ENCODE measurements at regions not wholly inside any gene's neighbourhood (a gene's known extent, or its start where the extent isn't known, plus 50 kb on each side); places are given as distances from the start of the nearest gene placed in this dataset.

GRCh38 chr12:115423546-115423987 is 739.6 kb upstream of the TBX3 start:
- POLR2A ChIA-PET: no interaction called here
- dilution Hi-C loops (cut with MboI; ENCODE audit: extremely low pct_ligation_motif_present, low sequenced_read_pairs): no loop called here
- Histone ChIP-seq H2AFZ (ENCODE audit: low read depth, low read length) (no peak overlapping the region), H3K9ac (replicated peaks; ENCODE audit: extremely low read depth, insufficient read depth, low read length) (no peak overlapping the region), H3K4me2 (ENCODE audit: insufficient read depth, low read length) (no peak overlapping the region), H3K4me3 (replicated peaks in 1 of 3; ENCODE audit: insufficient read depth in 1 of 3, low read depth in 1 of 3, low read length in 3 of 3) (no peak overlapping the region), H3K27me3 (ENCODE audit: control insufficient read depth in 2 of 2, insufficient read depth in 2 of 2, low read length in 2 of 2) (no peaks in the 10 kb centered on the region), H3K9me1 (replicated peaks; ENCODE audit: control insufficient read depth, extremely low read depth, insufficient read depth, low read length) (no peaks in the 10 kb centered on the region), H3K9me3 (replicated peaks; ENCODE audit: control insufficient read depth, insufficient read depth, low read length) (peaks cover 2% of the 10 kb centered on the region), H4K20me1 (replicated peaks; ENCODE audit: control insufficient read depth, extremely low read depth, insufficient read depth, low read length) (no peaks in the 10 kb centered on the region), H3K4me1 (ENCODE audit: control insufficient read depth, extremely low read depth, insufficient read depth, low read length) (no peaks in the 10 kb centered on the region), H3K36me3 (ENCODE audit: control insufficient read depth in 2 of 2, extremely low read depth in 1 of 2, insufficient read depth in 2 of 2, low read length in 2 of 2) (no peaks in the 10 kb centered on the region), H3K27ac (ENCODE audit: insufficient read depth, low read depth, low read length) (no peak overlapping the region), H3K79me2 (ENCODE audit: control insufficient read depth, insufficient read depth, low read length) (no peaks in the 10 kb centered on the region)
- CTCF ChIA-PET: no interaction called here
- DNase-seq (ENCODE audit: low read depth, low spot score) (no peak), FAIRE-seq (no peak)
- no TSS peak for BruUV-seq (replicated peaks)
- intact Hi-C loops (cut with micrococcal nuclease): no loop called here
- TF ChIP-seq FOS (IDR thresholded peaks at IDR 0.05; ENCODE audit: borderline replicate concordance, insufficient read depth, low read length) (no peak), JUN (IDR thresholded peaks at IDR 0.05; ENCODE audit: borderline replicate concordance, insufficient read depth, insufficient read length, low read depth) (no peak), EZH2 (IDR thresholded peaks at IDR 0.05; ENCODE audit: borderline replicate concordance, low read depth, low read length, severe bottlenecking) (no peak), GATA2 (IDR thresholded peaks at IDR 0.05; ENCODE audit: insufficient read depth, insufficient read length, low read depth, low read length) (no peak), POLR2A (IDR thresholded peaks at IDR 0.05; ENCODE audit: low read depth, low read length) (no peak), MYC (IDR thresholded peaks at IDR 0.05; ENCODE audit: low read depth, low read length) (no peak), MAX (IDR thresholded peaks at IDR 0.05; ENCODE audit: insufficient read depth, insufficient read length) (no peak)

- ChIA-PET CTCF (no interaction called here), POLR2A (no interaction called here)
- H3K27ac ChIP-seq (ENCODE audit: insufficient read depth, low read depth, low read length): no peak overlapping the region
- intact Hi-C loops (cut with micrococcal nuclease): no loop called here
- no peaks in the 10 kb centered on the region for H3K36me3 ChIP-seq (ENCODE audit: control insufficient read depth in 2 of 2, extremely low read depth in 1 of 2, insufficient read depth in 2 of 2, low read length in 2 of 2)
- DNase-seq (ENCODE audit: low read depth, low spot score): no peak
- H3K4me3 ChIP-seq (replicated peaks in 1 of 3; ENCODE audit: insufficient read depth in 1 of 3, low read depth in 1 of 3, low read length in 3 of 3): no peak overlapping the region
- H3K9ac ChIP-seq (replicated peaks; ENCODE audit: extremely low read depth, insufficient read depth, low read length): no peak overlapping the region
- H3K4me1 ChIP-seq (ENCODE audit: control insufficient read depth, extremely low read depth, insufficient read depth, low read length): no peaks in the 10 kb centered on the region
- TF ChIP-seq GATA2 (IDR thresholded peaks at IDR 0.05; ENCODE audit: insufficient read depth, insufficient read length, low read depth, low read length) (no peak), FOS (IDR thresholded peaks at IDR 0.05; ENCODE audit: borderline replicate concordance, insufficient read depth, low read length) (no peak), EZH2 (IDR thresholded peaks at IDR 0.05; ENCODE audit: borderline replicate concordance, low read depth, low read length, severe bottlenecking) (no peak), MAX (IDR thresholded peaks at IDR 0.05; ENCODE audit: insufficient read depth, insufficient read length) (no peak), POLR2AphosphoS5 (IDR thresholded peaks at IDR 0.05; ENCODE audit: insufficient read depth, low read depth, low read length) (no peak), POLR2A (IDR thresholded peaks at IDR 0.05; ENCODE audit: low read depth, low read length) (no peak), JUN (IDR thresholded peaks at IDR 0.05; ENCODE audit: borderline replicate concordance, insufficient read depth, insufficient read length, low read depth) (no peak)
- peaks cover 2% of the 10 kb centered on the region for H3K9me3 ChIP-seq (replicated peaks; ENCODE audit: control insufficient read depth, insufficient read depth, low read length)
- no peaks in the 10 kb centered on the region for H4K20me1 ChIP-seq (replicated peaks; ENCODE audit: control insufficient read depth, extremely low read depth, insufficient read depth, low read length)
- no peak overlapping the region for H3K4me2 ChIP-seq (ENCODE audit: insufficient read depth, low read length)
- H3K79me2 ChIP-seq (ENCODE audit: control insufficient read depth, insufficient read depth, low read length): no peaks in the 10 kb centered on the region
- H2AFZ ChIP-seq (ENCODE audit: low read depth, low read length): no peak overlapping the region
- BruUV-seq (replicated peaks): no TSS peak
- dilution Hi-C loops (cut with MboI; ENCODE audit: extremely low pct_ligation_motif_present, low sequenced_read_pairs): no loop called here
- no peaks in the 10 kb centered on the region for H3K9me1 ChIP-seq (replicated peaks; ENCODE audit: control insufficient read depth, extremely low read depth, insufficient read depth, low read length)
- FAIRE-seq: no peak
- H3K27me3 ChIP-seq (ENCODE audit: control insufficient read depth in 2 of 2, insufficient read depth in 2 of 2, low read length in 2 of 2): no peaks in the 10 kb centered on the region
These were observed 739.0 kb upstream of the TBX3 start for GRCh38 chr12:115422845-115423545.

All from endothelial cell of umbilical vein (primary cell).